HepG2 (cell line): ENCODE measurements at regions not wholly inside any gene's neighbourhood (a gene's known extent, or its start where the extent isn't known, plus 50 kb on each side); places are given as distances from the start of the nearest gene placed in this dataset.

ENCODE experiments used
- ATAC-seq: fragments of 200-7000 bp; cut with Tn5 transposase; 3 replicates; pipeline ENCODE4 v1.9.1; 2020; ENCODE audit warnings: mild to moderate bottlenecking, moderate library complexity
- BruUV-seq: library from RNA; stranded (reverse); fragments of 400-500 nt; replicated peaks from 2 replicates; lab custom pipeline; 2021; lab: Mats Ljungman, UMichigan
- CTCF ChIA-PET: fragments of 300-600 bp; formaldehyde crosslinking; extraction: SDS; loops from one replicate; lab custom pipeline; 2021; ENCODE audit warnings: low total read pairs, inconsistent platforms, low intra/inter-chr PET ratio; lab: Yijun Ruan, JAX
- POLR2A ChIA-PET: fragments of 350-600 bp; sonication (Branson Sonifier 250); formaldehyde crosslinking; loops from one replicate; lab custom pipeline; 2020; ENCODE audit warnings: antibody characterized with exemption, inconsistent platforms; lab: Yijun Ruan, JAX
- DNase-seq: peaks from one replicate; pipeline ENCODE4 v3.0.0-alpha.2; 2015; ENCODE audit warnings: low spot score
- FAIRE-seq: peaks from 3 replicates; lab custom pipeline; 2011; peaks lifted over from hg19 to GRCh38; lab: Jason Lieb, UNC
- H2AFZ ChIP-seq: one replicate; pipeline ENCODE4 v1.6.1; 2011; ENCODE audit warnings: low read length, inconsistent platforms
- H3K27ac ChIP-seq: fragments of 300-600 bp; 3 replicates; pipeline ENCODE4 v1.8.0; 2011; ENCODE audit warnings: mixed run types, mild to moderate bottlenecking, mixed read lengths, low read length, inconsistent platforms; ENCODE audit not compliant: insufficient read depth; ENCODE audit errors: extremely low read length
- H3K27me3 ChIP-seq, 2 experiments: fragments of 200-600 bp in 1 of 2; 2 replicates in 1 of 2; 3 replicates in 1 of 2; pipeline versions ENCODE4 v1.6.0 to v1.8.0; 2011; ENCODE audit warnings: low read length in 2 of 2, mild to moderate bottlenecking in 2 of 2, moderate library complexity in 2 of 2, inconsistent platforms in 1 of 2; ENCODE audit not compliant: insufficient read depth in 2 of 2, control insufficient read depth in 1 of 2
- H3K36me3 ChIP-seq, 2 experiments: fragments of 200-600 bp in 1 of 2; replicated peaks in 1 of 2; 2 replicates in 1 of 2; 3 replicates in 1 of 2; pipeline versions ENCODE4 v1.5.1 to v1.8.0; 2011; ENCODE audit warnings: low read length in 2 of 2, inconsistent platforms in 1 of 2; ENCODE audit not compliant: insufficient read depth in 2 of 2, control insufficient read depth in 1 of 2
- H3K4me1 ChIP-seq: 2 replicates; pipeline ENCODE4 v1.5.1; 2012; ENCODE audit warnings: low read length, inconsistent platforms; ENCODE audit not compliant: insufficient read depth
- H3K4me2 ChIP-seq: 2 replicates; pipeline ENCODE4 v1.6.0; 2011; ENCODE audit warnings: low read depth, low read length, inconsistent platforms
- H3K4me3 ChIP-seq, 3 experiments: fragments of 200-600 bp in 1 of 3; sonication (generic), shearing (Covaris generic) in 1 of 3; replicated peaks in 1 of 3; 2 replicates each; pipeline ENCODE4 v1.5.1; 2011 to 2016; ENCODE audit warnings: low read length in 3 of 3, inconsistent platforms in 2 of 3, low read depth in 2 of 3, mild to moderate bottlenecking in 2 of 3, control low read depth in 1 of 3, mixed read lengths in 1 of 3; ENCODE audit not compliant: insufficient read depth in 1 of 3
- H3K79me2 ChIP-seq: one replicate; pipeline ENCODE4 v1.6.1; 2011; ENCODE audit warnings: low read length, inconsistent platforms; ENCODE audit not compliant: insufficient read depth
- H3K9ac ChIP-seq: 2 replicates; pipeline ENCODE4 v1.6.0; 2011; ENCODE audit warnings: mild to moderate bottlenecking, low read depth, low read length, inconsistent platforms; ENCODE audit not compliant: insufficient read depth
- H3K9me3 ChIP-seq: 2 replicates; pipeline ENCODE4 v1.5.1; 2012; ENCODE audit warnings: mild to moderate bottlenecking, low read length
- H4K20me1 ChIP-seq: 2 replicates; pipeline ENCODE4 v1.6.0; 2011; ENCODE audit warnings: inconsistent platforms, mild to moderate bottlenecking, low read length, moderate library complexity; ENCODE audit not compliant: insufficient read depth
- ATM ChIP-seq: fragments of 450-650 bp; IDR thresholded peaks from 2 replicates; pipeline ENCODE4 v1.7.1; 2017; ENCODE audit warnings: mild to moderate bottlenecking, borderline replicate concordance
- ELF4 ChIP-seq: sonication (generic); formaldehyde crosslinking; IDR thresholded peaks from 2 replicates; pipeline ENCODE4 v1.5.0; 2020; ENCODE audit warnings: missing genetic modification reagents, mild to moderate bottlenecking, moderate library complexity, borderline replicate concordance
- NFIB ChIP-seq: sonication (generic); formaldehyde crosslinking; IDR thresholded peaks from 2 replicates; pipeline ENCODE4 v1.9.0; 2021; ENCODE audit warnings: missing genetic modification reagents, mild to moderate bottlenecking, borderline replicate concordance
- RFXANK ChIP-seq: IDR thresholded peaks from 2 replicates; pipeline ENCODE4 v1.6.1; 2016
- SMAD9 ChIP-seq: sonication (generic); formaldehyde crosslinking; IDR thresholded peaks from 2 replicates; pipeline ENCODE4 v1.5.1; 2020; ENCODE audit warnings: mild to moderate bottlenecking, missing genetic modification reagents
- TCF7L2 ChIP-seq: IDR thresholded peaks from 2 replicates; pipeline ENCODE4 v1.6.1; 2011; ENCODE audit warnings: mild to moderate bottlenecking, low read depth, low read length, moderate library complexity
- THYN1 ChIP-seq: sonication (generic); formaldehyde crosslinking; IDR thresholded peaks from 2 replicates; pipeline ENCODE4 v1.8.1; 2023; ENCODE audit warnings: low read depth, mild to moderate bottlenecking, moderate library complexity, missing genetic modification reagents, borderline replicate concordance
- ZNF10 ChIP-seq: sonication (generic); formaldehyde crosslinking; IDR thresholded peaks from 2 replicates; pipeline ENCODE4 v1.4.0; 2020; ENCODE audit warnings: mild to moderate bottlenecking, low read depth, missing genetic modification reagents, borderline replicate concordance
- ZNF205 ChIP-seq: IDR thresholded peaks from 2 replicates; pipeline ENCODE4 v1.6.1; 2018; ENCODE audit warnings: missing biosample characterization, missing genetic modification reagents
- ZNF263 ChIP-seq: sonication (generic); formaldehyde crosslinking; IDR thresholded peaks from 2 replicates; pipeline ENCODE4 v1.4.0; 2020; ENCODE audit warnings: missing genetic modification reagents
- ZNF430 ChIP-seq: sonication (generic); formaldehyde crosslinking; IDR thresholded peaks from 2 replicates; pipeline ENCODE4 v1.9.0; 2021; ENCODE audit warnings: mild to moderate bottlenecking, missing genetic modification reagents
- WGBS: methylation state at CpG from one replicate; pipeline ENCODE4 v1.1.6; 2017; ENCODE audit warnings: low lambda C conversion rate; 5-methylcytosine and 5-hydroxymethylcytosine counted together
- in situ Hi-C: cut with HindIII; loops from 2 replicates; pipeline ENCODE4 v1.10.0; 2017; ENCODE audit warnings: low pct_unique_long_range_greater_than_20kb; ENCODE audit not compliant: extremely low pct_ligation_motif_present
- intact Hi-C: fragments of 100-400 bp; cut with micrococcal nuclease; formaldehyde crosslinking; loops from one replicate; pipeline ENCODE4 v1.10.0; 2022; ENCODE audit not compliant: unreplicated experiment
- TF ChIP-seq, protein P1 (sequence below): sonication (generic); formaldehyde crosslinking; IDR thresholded peaks from 2 replicates; pipeline ENCODE4 v1.4.0; 2020; ENCODE audit warnings: mild to moderate bottlenecking, low read depth, missing genetic modification reagents

DNA sequence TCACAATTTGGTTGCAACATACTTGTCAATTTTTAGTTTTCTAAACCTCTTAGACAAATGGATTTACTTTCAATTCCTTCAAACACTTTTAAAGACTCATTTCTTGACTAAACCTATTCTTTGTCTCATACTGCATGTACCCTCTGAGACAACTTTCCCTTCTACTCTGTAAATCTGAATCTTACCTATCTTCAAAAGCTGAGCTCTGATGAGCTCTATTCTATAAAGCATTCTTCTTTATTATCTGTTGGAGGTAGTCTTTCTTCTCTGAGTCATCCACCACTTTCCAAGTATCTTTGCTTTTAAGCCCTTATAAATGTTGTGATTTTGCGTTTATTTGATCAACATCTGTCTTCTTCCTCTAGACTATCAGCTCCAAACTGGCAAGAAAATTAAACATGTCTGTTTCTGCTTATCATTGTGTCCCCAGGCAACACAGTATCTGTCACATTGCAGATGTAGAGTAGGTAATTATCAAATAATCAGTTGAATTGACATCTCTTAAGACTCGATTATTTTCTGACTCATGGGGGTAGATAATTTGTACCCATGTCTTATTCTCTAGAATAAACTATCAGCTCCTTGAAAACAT lies 265.6 kb upstream of the FAR2 start (continued):
- TF ChIP-seq NFIB (CRISPR knock-in tag): no peak
- no peak for TF ChIP-seq RFXANK (CRISPR knock-in tag)
- no peak for TF ChIP-seq SMAD9 (CRISPR knock-in tag)

DNA sequence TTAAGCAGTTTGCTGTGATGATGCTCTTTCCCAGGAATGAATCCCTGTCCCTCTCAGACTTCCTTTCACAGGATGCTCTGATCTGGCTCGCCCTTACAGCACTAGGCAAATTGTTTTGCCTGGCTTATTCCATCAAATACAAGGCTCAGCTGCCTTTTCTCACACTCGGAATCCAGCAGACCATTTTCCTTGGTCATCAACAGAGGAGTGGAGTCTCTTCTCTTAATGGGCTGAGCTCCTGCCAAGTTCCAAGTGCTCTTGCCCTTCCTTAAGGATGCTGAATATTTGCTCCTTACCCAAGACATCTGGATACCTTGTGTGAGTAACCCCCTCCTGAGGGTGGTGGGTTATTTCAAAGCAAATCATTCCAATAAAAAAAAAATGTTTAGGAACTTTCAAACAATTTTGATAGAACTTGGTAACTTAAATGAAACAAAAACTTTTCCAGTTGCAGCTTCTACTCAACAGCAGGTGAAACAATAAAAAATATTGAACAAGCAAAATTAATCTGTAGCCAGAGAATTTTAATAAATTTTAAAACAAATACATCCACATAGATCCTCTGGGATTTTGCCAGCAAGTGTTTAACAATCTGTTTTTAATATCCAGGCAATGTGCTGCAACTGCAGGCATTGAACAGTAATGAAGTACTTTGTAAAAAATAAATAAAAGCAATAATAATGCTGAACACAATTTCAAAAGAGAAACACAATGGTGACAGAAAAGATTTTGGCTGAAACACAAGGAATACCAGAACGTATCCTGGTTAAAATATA lies 264.0 kb upstream of the FAR2 start:
- no peak overlapping the region for H2AFZ ChIP-seq
- H4K20me1 ChIP-seq: no peaks in the 10 kb centered on the region
- ChIA-PET POLR2A (no interaction called here), CTCF (no interaction called here)
- BruUV-seq: no TSS peak
- ATAC-seq (no peak), DNase-seq (no peak), FAIRE-seq (no peak)
- no peak overlapping the region for H3K27ac ChIP-seq
- no peak for TF ChIP-seq ZNF205 (CRISPR knock-in tag)
- TF ChIP-seq ZNF263 (CRISPR knock-in tag): no peak
- no peak for TF ChIP-seq ZNF430 (CRISPR knock-in tag)
- TF ChIP-seq ATM: no peak
- TF ChIP-seq, protein P1, sequence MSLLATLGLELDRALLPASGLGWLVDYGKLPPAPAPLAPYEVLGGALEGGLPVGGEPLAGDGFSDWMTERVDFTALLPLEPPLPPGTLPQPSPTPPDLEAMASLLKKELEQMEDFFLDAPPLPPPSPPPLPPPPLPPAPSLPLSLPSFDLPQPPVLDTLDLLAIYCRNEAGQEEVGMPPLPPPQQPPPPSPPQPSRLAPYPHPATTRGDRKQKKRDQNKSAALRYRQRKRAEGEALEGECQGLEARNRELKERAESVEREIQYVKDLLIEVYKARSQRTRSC (CRISPR knock-in tag): no peak
- TF ChIP-seq ELF4 (CRISPR knock-in tag): no peak
- no peak for TF ChIP-seq ZNF10 (CRISPR knock-in tag)
- no peak for TF ChIP-seq TCF7L2
- TF ChIP-seq THYN1: no peak
- no peak overlapping the region for H3K9ac ChIP-seq
- H3K4me2 ChIP-seq: no peak overlapping the region
- no peaks in the 10 kb centered on the region for H3K36me3 ChIP-seq
- WGBS: 1% methylated on average over 3 of the region's 3 CpGs
- no peaks in the 10 kb centered on the region for H3K9me3 ChIP-seq
- H3K4me3 ChIP-seq: no peak overlapping the region
- intact Hi-C loops (no loop called here), in situ Hi-C loops (no loop called here)
- H3K27me3 ChIP-seq: no peaks in the 10 kb centered on the region
- H3K4me1 ChIP-seq: no peaks in the 10 kb centered on the region
- H3K79me2 ChIP-seq: no peaks in the 10 kb centered on the region
